Activated CD8-positive, alpha-beta memory T cell treated with anti-CD3 and anti-CD28 coated beads for 36 hours (primary cell): ENCODE measurements at regions not wholly inside any gene's neighbourhood (a gene's known extent, or its start where the extent isn't known, plus 50 kb on each side); places are given as distances from the start of the nearest gene placed in this dataset.

Source experiments
- CTCF ChIA-PET: fragments of 350-600 bp; sonication (Branson Sonifier 250); formaldehyde crosslinking; loops from one replicate; lab custom pipeline; 2021; ENCODE audit warnings: antibody characterized with exemption; lab: Charles Lee
- POLR2A ChIA-PET: fragments of 350-600 bp; sonication (Branson Sonifier 250); formaldehyde crosslinking; loops from one replicate; lab custom pipeline; 2021; ENCODE audit warnings: antibody characterized with exemption; lab: Charles Lee

DNA sequence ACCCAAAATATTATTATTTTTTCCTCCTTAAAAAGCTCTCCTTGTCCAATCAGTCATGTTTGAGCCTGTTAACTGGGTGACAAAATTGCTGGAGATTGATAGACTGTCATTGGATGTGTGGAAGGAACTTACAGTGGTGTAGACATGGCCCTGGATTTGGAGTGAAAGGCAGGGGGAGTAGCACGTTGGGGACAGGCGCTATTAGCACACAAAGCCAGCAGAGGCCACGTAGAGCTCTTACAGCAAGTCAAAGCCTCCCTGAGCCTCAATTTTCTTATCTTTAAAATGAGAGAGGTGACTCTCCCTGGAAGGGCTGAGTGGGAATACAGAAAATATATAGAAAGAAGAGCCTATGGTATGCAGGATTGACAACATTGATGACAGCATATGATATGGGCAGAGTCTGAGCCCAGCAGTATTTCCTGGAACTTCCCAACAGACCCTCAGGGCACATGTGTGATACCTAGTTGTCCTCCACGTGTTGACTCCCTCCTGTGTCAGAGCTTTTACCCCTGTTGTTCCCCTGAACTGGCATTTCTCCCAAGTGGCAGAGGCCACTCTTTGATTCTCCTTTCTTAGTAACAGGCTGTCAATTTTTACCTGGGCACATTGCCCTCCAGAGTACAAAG is 504.9 kb downstream of the VRK1 start:
- CTCF ChIA-PET, result interaction anchor here (1.0 kb wide), 1 partner anchor 41 kb away, joined by 3 read pairs; no protein-coding TSS in a partner anchor

DNA sequence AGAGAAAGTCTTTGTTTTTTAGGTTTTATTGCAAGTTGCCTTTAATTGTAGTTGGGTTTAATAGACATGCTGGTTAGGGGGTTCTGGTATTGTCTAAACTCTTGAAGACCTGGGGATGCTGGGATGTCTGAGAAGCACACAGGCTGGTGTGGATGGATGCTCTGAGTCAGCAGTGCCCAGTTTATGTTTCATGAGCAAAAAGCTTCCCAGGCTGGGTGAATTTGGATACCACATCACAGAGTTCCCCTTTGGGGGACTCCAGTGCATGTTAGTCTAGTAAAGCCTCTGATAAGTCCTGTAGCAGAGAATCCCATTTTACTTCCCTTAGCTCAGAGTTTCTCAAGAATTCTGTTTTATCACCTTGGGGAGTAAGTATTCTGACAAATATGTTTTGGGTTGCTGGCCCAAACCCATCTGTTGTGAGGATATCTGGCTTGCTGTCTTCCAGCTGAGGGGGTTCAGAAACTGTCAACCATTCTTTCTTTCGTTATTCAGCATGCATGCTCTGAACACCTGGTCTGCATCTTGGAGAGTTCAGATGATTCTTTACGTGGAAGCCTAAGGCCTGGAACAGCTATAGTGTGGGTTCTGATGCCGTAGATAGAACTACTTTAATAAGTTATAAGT is 509.1 kb downstream of the VRK1 start:
- ChIA-PET POLR2A (interaction anchor here (0.5 to 1.4 kb wide), 3 partner anchors 102 to 297 kb away, joined by 3 read pairs; no protein-coding TSS in a partner anchor), CTCF (no interaction called here)

More for the DNA sequence above, 504.9 kb downstream of the VRK1 start:
- POLR2A ChIA-PET, result no interaction called here

DNA sequence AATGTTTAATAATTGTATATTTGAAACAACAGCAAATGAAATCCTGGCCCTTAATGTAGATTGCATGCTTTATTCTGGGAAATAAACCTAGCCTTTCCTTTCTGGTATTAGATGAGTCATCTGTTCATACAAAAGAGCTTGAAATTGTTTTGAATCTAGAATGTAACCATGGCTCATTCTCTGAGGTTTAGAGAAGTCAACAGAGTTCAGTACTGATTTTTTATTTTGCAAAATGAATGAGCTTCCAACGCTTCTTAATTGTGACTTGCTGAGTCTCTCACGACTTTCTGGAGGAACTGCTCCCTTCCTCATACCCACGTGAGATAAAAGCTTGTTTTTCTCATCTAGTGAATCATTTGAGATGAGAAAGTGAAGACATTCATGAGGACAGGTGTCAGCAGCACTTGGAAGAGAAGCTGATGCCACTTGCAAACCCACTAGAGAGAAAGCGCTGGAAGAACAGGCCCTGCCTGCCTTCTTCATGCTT is 509.6 kb downstream of the VRK1 start:
- ChIA-PET CTCF (no interaction called here), POLR2A (interaction anchor here (0.5 to 1.4 kb wide), 3 partner anchors 102 to 296 kb away, joined by 3 read pairs; no protein-coding TSS in a partner anchor)

DNA sequence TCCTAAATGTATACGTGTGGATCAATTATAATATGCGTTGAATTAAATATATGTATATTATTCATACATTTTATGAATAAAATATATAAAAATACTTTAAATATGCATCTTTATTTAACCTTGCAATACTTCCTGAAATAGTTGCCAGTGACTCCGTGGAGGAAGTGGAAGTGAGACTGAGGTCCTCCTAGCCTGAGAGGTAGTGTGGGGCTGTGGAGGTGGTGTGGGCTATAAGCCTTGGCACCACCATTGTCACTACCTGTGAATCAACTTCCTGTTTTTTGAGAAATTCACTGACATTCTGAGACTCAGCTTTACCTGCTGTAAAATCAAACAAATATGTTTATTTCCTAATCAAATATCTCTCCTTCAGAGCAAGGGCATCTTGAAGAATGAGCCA is 514.2 kb downstream of the VRK1 start:
- CTCF ChIA-PET, result no interaction called here

DNA sequence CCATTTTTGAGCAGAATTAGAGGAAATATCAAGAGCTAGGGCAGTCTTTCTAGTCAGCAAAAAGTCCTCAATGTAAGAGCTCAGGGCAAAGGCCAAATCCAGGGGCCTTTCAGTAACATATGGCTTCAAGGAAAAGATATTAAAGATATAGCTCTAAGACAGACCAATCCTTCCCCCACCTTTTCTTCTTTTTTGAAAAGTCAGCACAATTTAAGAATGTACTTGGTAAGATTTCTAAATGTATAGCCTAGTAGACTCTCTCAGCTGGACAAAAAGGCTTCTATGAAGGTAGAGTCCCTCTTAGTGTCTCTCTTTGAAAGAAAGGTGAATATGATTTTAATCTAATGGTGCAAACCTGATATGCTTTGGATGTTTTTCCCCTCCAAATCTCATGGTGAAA is 515.7 kb downstream of the VRK1 start:
- POLR2A ChIA-PET, result no interaction called here
- CTCF ChIA-PET, result no interaction called here

More for the DNA sequence above, 514.2 kb downstream of the VRK1 start:
- POLR2A ChIA-PET, result no interaction called here

DNA sequence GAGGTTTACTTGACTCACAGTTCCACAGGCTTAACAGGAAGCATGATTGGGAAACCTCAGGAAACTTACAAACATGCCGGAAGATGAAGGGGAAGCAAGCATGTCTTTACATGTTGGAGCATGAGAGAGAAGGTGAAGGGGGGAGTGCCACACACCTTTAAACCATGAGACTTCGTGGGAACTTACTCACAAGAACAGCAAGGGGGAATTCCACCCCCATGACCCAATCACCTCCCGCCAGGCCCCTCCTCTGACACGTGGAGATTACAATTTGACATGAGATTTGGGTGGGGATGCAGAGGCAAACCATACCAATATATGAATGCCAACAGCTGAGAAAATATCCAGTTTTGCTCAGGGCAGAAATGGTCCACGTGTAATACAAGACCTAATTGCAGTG is 518.6 kb downstream of the VRK1 start:
- ChIA-PET POLR2A (no interaction called here), CTCF (no interaction called here)

DNA sequence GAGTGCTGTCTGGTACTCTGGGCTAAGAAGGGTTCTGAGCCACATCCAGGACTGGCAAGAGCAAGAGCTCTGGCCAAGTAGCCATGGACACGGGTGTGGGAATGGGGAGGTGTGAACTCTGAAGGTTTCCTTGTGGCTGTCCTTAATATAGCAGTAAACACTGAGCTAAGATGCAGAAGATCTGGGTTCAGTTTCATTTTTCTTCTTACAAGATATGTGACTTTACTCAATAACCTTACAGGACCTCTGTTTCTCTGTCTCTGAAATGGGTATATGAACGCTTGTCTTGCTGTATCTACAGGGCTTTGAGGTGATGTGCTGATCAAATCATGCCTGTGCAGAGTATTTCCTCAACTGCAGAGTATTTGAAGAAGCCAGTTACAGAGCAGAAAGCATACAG is 521.2 kb downstream of the VRK1 start:
- CTCF ChIA-PET, result no interaction called here
- POLR2A ChIA-PET, result no interaction called here

DNA sequence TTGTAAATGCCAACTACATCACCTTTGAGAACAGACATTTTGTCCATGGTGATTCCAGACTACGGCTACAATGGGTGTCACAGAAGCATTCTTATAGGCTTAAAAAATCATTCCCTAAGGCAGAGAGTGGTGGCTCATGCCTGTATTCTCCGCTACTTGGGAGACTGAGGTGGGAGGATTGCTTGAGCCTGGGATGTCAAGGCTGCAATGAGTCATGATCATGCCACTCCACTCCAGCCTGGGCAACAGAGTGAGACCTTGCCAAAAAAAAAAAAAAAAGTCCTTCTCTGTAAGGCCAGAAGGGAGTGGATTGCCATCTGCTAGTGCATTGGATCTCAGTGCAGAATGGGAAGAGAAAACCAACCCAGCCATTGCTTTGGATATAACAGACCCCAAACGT is 522.5 kb downstream of the VRK1 start:
- ChIA-PET POLR2A (no interaction called here), CTCF (no interaction called here)

DNA sequence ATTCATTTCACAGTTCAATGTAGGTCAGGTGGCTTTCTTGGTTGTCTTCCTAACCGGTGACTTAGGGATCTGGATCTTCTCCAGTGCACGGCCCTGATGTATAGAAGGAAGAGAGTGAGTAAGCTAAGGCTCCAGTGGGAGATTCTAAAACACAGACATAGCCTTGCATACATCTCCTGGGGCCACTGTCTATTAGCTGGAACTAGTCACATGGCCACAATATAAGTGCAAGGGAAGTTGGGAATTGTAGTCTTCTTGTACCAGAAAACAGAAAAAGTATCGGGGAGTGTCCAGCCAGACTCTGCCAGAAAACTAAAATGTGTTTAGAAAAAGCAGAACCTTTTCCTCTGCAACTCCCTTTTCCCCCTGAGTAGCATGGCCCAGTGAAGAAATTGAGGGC is 531.6 kb downstream of the VRK1 start:
- ChIA-PET CTCF (no interaction called here), POLR2A (no interaction called here)

DNA sequence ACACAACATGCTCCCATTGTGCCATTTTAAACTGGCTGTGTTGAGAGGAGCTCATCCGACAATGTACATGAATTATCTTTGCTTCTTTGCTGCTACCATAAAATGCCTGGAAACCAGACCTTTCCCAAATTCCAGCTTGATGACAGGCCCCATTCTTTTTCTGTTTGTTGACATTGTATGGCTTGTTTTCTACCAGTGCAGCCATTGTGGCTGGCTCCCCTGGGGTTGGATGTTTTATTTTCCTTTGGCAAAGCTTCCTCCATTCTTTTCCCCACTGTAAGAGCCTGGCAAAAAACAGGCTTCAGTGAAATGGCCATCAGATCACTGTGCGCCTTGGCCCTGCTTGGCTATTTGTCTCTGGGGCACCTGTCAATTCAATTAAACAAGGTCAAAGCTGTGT is 532.5 kb downstream of the VRK1 start:
- POLR2A ChIA-PET, result no interaction called here
- CTCF ChIA-PET, result no interaction called here

DNA sequence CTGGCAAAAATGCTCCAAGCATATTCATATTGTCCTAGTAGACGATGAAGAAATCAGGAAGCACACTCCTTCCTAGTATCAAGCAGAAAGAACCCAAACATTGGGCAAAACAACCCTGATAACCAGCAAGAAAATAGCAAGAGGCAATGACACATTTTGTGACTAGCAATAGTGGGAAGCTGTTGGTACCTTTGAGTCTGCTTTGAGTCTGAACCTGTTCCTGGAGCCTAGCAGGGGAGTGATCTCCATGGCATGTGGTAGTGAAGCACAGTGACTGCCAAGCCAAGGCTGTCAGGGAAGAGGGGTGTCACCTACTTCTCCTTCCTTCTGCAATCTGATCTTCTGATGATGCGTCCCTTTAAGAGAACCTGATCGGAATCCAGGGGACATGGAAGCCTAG is 533.9 kb downstream of the VRK1 start:
- CTCF ChIA-PET, result no interaction called here
- POLR2A ChIA-PET, result no interaction called here

DNA sequence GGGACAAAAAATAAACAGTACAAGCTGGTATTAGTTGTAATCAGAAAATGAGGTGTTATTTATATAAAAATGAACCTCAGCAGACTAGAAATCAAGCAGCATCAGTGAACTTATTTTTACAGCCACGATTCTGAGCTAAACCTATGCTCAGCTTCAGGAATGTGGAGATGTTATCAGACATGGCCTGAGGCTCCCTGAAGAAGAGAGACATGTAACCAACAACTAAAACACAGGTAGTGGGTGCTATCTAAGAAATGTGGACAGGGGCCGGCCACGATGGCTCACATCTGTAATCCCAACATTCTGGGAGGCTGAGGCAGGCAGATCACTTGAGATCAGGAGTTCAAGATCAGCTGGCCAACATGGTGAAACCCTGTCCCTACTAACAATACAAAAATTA is 534.3 kb downstream of the VRK1 start:
- CTCF ChIA-PET, result no interaction called here
- POLR2A ChIA-PET, result no interaction called here

DNA sequence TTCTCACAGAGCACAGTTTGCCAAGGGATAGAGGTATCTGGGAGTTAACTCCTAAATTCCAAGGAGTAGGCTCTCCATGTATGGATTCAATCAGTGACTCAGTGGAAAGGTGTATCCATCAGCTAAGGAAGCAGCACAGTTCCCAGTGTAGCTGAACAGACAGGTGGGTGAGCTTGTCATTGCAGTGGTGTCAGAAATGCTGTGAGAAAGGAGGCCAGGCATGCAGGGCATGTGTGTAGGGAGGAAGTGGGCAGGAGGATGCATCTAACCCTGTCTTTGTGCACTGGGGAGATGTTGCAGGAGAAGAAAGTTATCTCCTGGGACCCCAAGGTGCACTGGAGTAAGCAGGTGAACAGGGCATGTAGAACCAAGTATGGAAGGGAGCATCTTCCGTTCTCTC is 539.0 kb downstream of the VRK1 start:
- ChIA-PET POLR2A (no interaction called here), CTCF (no interaction called here)

DNA sequence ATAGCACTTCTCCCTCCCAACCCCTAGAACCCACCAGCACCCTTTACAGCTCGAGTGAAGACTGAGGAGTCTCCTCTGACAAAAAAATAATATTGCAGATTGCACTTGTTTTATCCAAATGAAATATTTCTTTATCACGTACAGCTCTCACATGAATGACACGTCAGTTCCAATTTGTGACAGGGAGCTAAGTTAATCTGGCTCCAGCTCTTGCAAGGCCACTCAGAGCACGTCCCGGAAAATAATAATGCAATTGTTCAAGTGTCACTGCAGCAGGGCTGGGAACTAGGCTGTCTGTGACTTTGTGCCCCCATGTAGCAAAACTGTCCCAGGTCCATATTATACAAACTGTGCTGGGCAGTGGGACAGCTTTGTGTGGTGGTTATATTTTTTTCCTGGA is 539.6 kb downstream of the VRK1 start:
- POLR2A ChIA-PET, result no interaction called here
- CTCF ChIA-PET, result no interaction called here

DNA sequence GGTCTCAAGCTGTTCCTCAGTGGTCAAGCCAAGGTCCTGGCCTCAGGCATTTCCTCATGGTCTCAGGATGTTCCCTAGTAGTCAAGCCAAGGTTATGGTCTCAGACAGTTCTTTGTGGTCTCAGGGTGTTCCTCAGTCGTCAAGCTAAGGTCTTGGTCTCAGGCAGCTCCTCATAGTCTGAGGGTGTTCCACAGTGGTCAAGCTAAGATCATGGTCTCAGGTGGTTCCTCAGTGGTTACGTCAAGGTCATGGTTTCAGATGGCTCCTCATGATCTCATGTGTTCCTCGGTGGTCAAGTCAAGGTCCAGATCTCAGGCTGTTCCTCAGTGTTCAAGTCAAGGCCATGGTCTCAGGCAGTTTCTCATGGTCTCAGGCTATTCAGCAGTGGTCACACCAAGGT is 540.1 kb downstream of the VRK1 start:
- ChIA-PET CTCF (no interaction called here), POLR2A (no interaction called here)

DNA sequence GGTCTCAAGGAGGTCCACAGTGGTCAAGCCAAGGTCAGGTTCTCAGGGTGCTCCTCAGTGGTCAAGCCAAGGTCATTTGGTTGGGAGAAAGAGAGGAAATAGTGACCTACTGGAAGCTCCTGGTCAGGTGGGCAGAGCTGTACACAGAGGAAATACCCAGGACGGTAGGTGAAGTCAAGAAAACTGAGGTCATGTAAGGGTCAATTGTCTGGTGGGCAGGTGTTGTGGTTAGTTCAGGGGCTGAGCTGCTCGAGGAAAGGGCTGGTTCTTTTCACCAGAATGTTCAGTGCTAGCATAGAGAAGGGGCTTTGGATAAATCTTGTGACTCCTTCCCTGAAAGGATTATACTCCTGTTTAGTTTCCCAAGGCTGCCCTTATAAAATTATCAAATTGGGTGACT is 540.5 kb downstream of the VRK1 start:
- POLR2A ChIA-PET, result no interaction called here
- CTCF ChIA-PET, result no interaction called here

DNA sequence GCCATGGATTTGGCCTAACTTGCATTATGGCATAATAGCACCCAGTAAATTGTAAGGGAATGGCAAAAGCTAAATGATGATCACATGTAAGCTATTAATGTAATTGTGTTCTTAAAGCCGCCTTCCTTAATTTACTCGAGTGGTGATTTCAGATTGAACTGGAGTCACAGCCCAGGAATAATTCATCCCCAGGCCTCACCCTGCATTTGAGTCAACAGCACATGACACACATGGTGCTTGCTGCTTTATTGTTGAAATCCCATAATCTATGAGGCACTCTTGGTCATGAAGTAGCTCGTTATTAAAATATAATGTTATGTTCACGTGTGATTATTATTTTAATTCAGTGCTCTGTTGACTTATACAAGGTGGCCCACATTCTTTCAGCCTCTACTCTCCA is 547.5 kb downstream of the VRK1 start:
- ChIA-PET CTCF (no interaction called here), POLR2A (no interaction called here)

DNA sequence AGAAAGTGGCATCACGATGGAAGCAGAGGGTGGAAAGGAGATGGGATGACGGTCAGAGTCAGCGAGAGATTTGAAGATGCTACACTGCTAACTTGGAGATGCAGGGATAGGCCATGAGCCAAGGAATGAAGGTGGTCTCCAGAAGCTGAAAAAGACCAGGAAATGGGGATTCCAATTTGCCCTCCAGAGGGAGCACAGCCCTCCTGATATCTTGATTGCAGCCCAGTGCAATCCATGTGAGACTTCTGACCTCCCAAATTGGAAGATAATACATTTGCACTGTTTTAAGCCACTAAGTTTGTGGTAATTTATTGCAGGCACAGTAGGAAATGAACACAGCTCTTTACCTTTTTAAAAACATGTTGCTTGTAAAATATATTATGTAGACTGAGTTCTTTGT is 549.5 kb downstream of the VRK1 start:
- ChIA-PET POLR2A (no interaction called here), CTCF (no interaction called here)

DNA sequence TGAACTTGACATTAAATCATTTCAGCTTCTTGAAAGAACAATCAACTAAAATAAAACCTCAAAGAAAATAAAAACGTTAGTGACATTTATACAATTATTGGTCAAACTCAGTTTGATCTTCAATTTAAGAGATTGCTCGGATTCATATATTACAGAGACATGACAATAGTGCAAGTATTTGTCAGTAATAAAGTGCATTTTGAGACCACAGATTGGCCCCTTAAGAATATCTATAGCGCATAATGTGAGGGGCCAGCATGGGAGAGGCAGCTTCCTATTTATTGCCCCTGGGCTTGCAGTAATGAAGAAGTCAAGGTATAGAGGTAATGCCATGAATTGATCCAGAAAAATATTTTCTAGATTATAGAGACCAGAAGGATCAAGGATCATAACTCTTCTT is 552.3 kb downstream of the VRK1 start:
- ChIA-PET POLR2A (no interaction called here), CTCF (no interaction called here)

DNA sequence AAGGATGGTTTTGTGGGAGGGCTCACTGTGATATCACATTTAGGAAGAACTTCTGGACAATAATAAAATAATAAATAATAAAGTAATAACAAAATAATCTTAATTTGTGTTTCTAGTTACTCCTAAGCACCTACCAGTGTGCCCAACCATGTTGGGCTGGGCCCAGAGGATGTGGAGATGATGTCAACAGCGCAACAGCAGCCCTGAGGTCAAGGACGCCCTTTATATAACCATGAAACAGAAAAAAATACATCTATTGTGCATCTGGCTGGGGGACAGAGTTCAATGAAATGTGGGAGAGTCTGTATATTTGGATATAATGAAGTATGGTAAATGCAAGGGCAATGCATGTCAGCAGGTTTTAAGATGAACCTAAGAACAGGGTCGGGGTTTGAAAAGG is 552.8 kb downstream of the VRK1 start:
- ChIA-PET CTCF (no interaction called here), POLR2A (no interaction called here)

DNA sequence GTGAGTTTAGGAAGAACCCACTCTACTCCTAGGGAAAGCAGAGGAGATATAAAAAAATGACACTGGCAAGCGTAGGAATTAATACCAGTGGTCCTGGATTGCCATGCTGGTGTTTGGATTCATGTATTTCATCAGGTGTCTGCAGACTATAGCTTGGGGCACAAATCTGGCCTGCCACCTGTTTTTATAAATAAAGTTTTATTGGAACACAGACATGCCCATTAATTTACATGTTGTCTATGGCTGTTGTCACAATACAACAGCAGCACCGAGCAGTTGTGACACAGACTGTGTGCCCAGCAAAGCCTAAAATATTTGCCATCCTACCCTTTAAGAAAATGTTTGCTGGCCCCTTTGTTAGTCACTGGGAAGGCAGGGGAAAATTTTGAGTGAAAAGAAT is 553.2 kb downstream of the VRK1 start:
- ChIA-PET POLR2A (no interaction called here), CTCF (no interaction called here)
